NB4 (cell line): ENCODE measurements at regions not wholly inside any gene's neighbourhood (a gene's known extent, or its start where the extent isn't known, plus 50 kb on each side); places are given as distances from the start of the nearest gene placed in this dataset.
"Not testable (repeated sequence)": the region's sequence is repeated elsewhere in the genome, so short reads cannot be mapped to it uniquely, and the experiment has no call there.

Source experiments
- POLR2A ChIP-seq: IDR thresholded peaks from 2 replicates; pipeline ENCODE4 v1.6.1; 2011; ENCODE audit warnings: mild to moderate bottlenecking; ENCODE audit not compliant: insufficient read length; ENCODE audit errors: extremely low read depth
- TF ChIP-seq, protein P1 (sequence below): IDR thresholded peaks from one replicate; pipeline ENCODE4 v1.5.1; 2012; ENCODE audit warnings: low read depth, low read length

GRCh38 chr21:6521777-6522176, 3999.6 kb upstream of the TPTE start:
- TF ChIP-seq, protein P1, sequence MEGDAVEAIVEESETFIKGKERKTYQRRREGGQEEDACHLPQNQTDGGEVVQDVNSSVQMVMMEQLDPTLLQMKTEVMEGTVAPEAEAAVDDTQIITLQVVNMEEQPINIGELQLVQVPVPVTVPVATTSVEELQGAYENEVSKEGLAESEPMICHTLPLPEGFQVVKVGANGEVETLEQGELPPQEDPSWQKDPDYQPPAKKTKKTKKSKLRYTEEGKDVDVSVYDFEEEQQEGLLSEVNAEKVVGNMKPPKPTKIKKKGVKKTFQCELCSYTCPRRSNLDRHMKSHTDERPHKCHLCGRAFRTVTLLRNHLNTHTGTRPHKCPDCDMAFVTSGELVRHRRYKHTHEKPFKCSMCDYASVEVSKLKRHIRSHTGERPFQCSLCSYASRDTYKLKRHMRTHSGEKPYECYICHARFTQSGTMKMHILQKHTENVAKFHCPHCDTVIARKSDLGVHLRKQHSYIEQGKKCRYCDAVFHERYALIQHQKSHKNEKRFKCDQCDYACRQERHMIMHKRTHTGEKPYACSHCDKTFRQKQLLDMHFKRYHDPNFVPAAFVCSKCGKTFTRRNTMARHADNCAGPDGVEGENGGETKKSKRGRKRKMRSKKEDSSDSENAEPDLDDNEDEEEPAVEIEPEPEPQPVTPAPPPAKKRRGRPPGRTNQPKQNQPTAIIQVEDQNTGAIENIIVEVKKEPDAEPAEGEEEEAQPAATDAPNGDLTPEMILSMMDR, result not testable (repeated sequence)
- not testable (repeated sequence) for TF ChIP-seq POLR2A
